Right cardiac atrium (tissue), 5 donors: ENCODE measurements at regions not wholly inside any gene's neighbourhood (a gene's known extent, or its start where the extent isn't known, plus 50 kb on each side); places are given as distances from the start of the nearest gene placed in this dataset.

Experiments
- ATAC-seq, 2 donors: fragments of 200-7000 bp; cut with Tn5 transposase; one replicate each; pipeline versions ENCODE4 v1.8.0 to v1.9.1; 2020; ENCODE audit warnings: moderate library complexity in 2 of 2, mild to moderate bottlenecking in 1 of 2
- DNase-seq, 3 donors: peaks; one replicate each; pipeline ENCODE4 v3.0.0-alpha.2; 2020
- H3K27ac ChIP-seq: one replicate; pipeline ENCODE4 v1.5.1; 2013; ENCODE audit warnings: mild to moderate bottlenecking, low read length, control low read depth, moderate library complexity
- H3K27me3 ChIP-seq: one replicate; pipeline ENCODE4 v1.6.1; 2013; ENCODE audit not compliant: control insufficient read depth, insufficient read depth
- H3K4me1 ChIP-seq: one replicate; pipeline ENCODE4 v1.6.1; 2013; ENCODE audit warnings: low read length; ENCODE audit not compliant: control insufficient read depth, insufficient read depth
- H3K4me3 ChIP-seq: one replicate; pipeline ENCODE4 v1.5.1; 2013; ENCODE audit warnings: low read length, control low read depth
- H3K9me3 ChIP-seq: one replicate; pipeline ENCODE4 v1.6.1; 2013; ENCODE audit warnings: low read length; ENCODE audit not compliant: control insufficient read depth
- WGBS: extraction: QIAGEN DNeasy Blood & Tissue Kit; methylation state at CpG from one replicate; pipeline ENCODE4 v1.1.7; 2013; 5-methylcytosine and 5-hydroxymethylcytosine counted together
- intact Hi-C, 4 donors: fragments of 100-400 bp; cut with DNase I; formaldehyde crosslinking; loops; one replicate each; pipeline versions ENCODE4 v1.11.0 to v1.14.0; 2022 to 2023
- donor health status: healthy with polysubstance abuse.
- donor health status: DM: no; HTN: yes; CAD: no.
- donor health status: DM: no; HTN: no; CAD: no.
- donor health status: DM: no; HTN: yes; CAD: no; lungs with severe emphysema.
- donor health status: DM: yes; HTN: yes; CAD: no.

- Histone ChIP-seq H3K9me3 (no peaks in the 10 kb centered on the region), H3K4me3 (no peak overlapping the region), H3K27me3 (no peaks in the 10 kb centered on the region), H3K4me1 (no peaks in the 10 kb centered on the region), H3K27ac (no peak overlapping the region)
- intact Hi-C loops, result no loop called here
- no peak for ATAC-seq
- 86% methylated on average over 1 of the region's 1 CpG for WGBS
- no peak for DNase-seq
These were observed 532.3 kb downstream of the KCNA4 start for GRCh38 chr11:29484548-29484947.

GRCh38 chr11:29483831-29484230 lies 533.0 kb downstream of the KCNA4 start:
- ATAC-seq, result no peak
- no peak for DNase-seq
- H3K4me1 ChIP-seq, result no peaks in the 10 kb centered on the region
- no peak overlapping the region for H3K27ac ChIP-seq
- no peak overlapping the region for H3K4me3 ChIP-seq
- intact Hi-C loops, result no loop called here
- no peaks in the 10 kb centered on the region for H3K27me3 ChIP-seq
- WGBS, result 82% methylated on average over 2 of the region's 2 CpGs
- H3K9me3 ChIP-seq, result no peaks in the 10 kb centered on the region

- 84% methylated on average over 4 of the region's 4 CpGs for WGBS
- Histone ChIP-seq H3K9me3 (no peaks in the 10 kb centered on the region), H3K4me1 (no peaks in the 10 kb centered on the region), H3K27me3 (no peaks in the 10 kb centered on the region), H3K27ac (no peak overlapping the region), H3K4me3 (no peak overlapping the region)
- no peak for ATAC-seq
- intact Hi-C loops, result no loop called here
- no peak for DNase-seq
These were observed 534.3 kb downstream of the KCNA4 start for GRCh38 chr11:29482510-29482909.

- intact Hi-C loops, result no loop called here
- Histone ChIP-seq H3K27ac (no peak overlapping the region), H3K27me3 (no peaks in the 10 kb centered on the region), H3K4me3 (no peak overlapping the region), H3K4me1 (no peaks in the 10 kb centered on the region), H3K9me3 (no peaks in the 10 kb centered on the region)
- DNase-seq (no peak), ATAC-seq (no peak)
- WGBS, result 36% methylated on average over 2 of the region's 2 CpGs
These were observed 535.1 kb downstream of the KCNA4 start for GRCh38 chr11:29481738-29482137.

- DNase-seq, result no peak
- intact Hi-C loops, result no loop called here
- ATAC-seq, result no peak
- no peaks in the 10 kb centered on the region for H3K4me1 ChIP-seq
- no peak overlapping the region for H3K4me3 ChIP-seq
- H3K9me3 ChIP-seq, result peaks cover 1% of the 10 kb centered on the region
- no peaks in the 10 kb centered on the region for H3K27me3 ChIP-seq
- no peak overlapping the region for H3K27ac ChIP-seq
- WGBS, result 75% methylated on average over 1 of the region's 1 CpG
These were observed 535.8 kb downstream of the KCNA4 start for GRCh38 chr11:29480981-29481380.

GRCh38 chr11:29458252-29458651 lies 558.6 kb downstream of the KCNA4 start:
- intact Hi-C loops, result no loop called here
- Histone ChIP-seq H3K27ac (no peak overlapping the region), H3K27me3 (no peaks in the 10 kb centered on the region), H3K4me3 (no peak overlapping the region), H3K9me3 (no peaks in the 10 kb centered on the region), H3K4me1 (no peaks in the 10 kb centered on the region)
- DNase-seq (no peak), ATAC-seq (no peak)
- 10% methylated on average over 1 of the region's 1 CpG for WGBS

- H3K9me3 ChIP-seq, result no peaks in the 10 kb centered on the region
- H3K27me3 ChIP-seq, result no peaks in the 10 kb centered on the region
- no peaks in the 10 kb centered on the region for H3K4me1 ChIP-seq
- H3K4me3 ChIP-seq, result no peak overlapping the region
- intact Hi-C loops, result loop anchor here in 1 of 4 donors (5.0 kb wide), 1 partner anchor 180 kb away; no protein-coding TSS in a partner anchor
- WGBS, result 35% methylated on average over 1 of the region's 1 CpG
- no peak overlapping the region for H3K27ac ChIP-seq
- ATAC-seq, result no peak
- DNase-seq, result no peak
These were observed 564.7 kb downstream of the KCNA4 start for GRCh38 chr11:29452146-29452545.

GRCh38 chr11:29449281-29450074 lies 567.4 kb downstream of the KCNA4 start:
- H3K4me1 ChIP-seq, result no peaks in the 10 kb centered on the region
- no peaks in the 10 kb centered on the region for H3K9me3 ChIP-seq
- DNase-seq (no peak), ATAC-seq (no peak)
- no peak overlapping the region for H3K27ac ChIP-seq
- H3K27me3 ChIP-seq, result no peaks in the 10 kb centered on the region
- 77% methylated on average over 2 of the region's 2 CpGs for WGBS
- no peak overlapping the region for H3K4me3 ChIP-seq
- intact Hi-C loops, result loop anchor here in 3 of 4 donors (5.0 to 10.0 kb wide), 4 partner anchors 183 to 755 kb away; no protein-coding TSS in a partner anchor

GRCh38 chr11:29448246-29448877 lies 568.5 kb downstream of the KCNA4 start:
- peak in 1 of 3 donors; percentile 9 for DNase-seq
- Histone ChIP-seq H3K9me3 (no peaks in the 10 kb centered on the region), H3K4me3 (no peak overlapping the region), H3K27ac (no peak overlapping the region), H3K27me3 (no peaks in the 10 kb centered on the region), H3K4me1 (no peaks in the 10 kb centered on the region)
- no peak for ATAC-seq
- 46% methylated on average over 3 of the region's 3 CpGs for WGBS
- intact Hi-C loops, result loop anchor here in 2 of 4 donors (10.0 kb wide), 3 partner anchors 186 to 756 kb away; no protein-coding TSS in a partner anchor

- Histone ChIP-seq H3K9me3 (no peaks in the 10 kb centered on the region), H3K4me3 (no peak overlapping the region), H3K27me3 (no peaks in the 10 kb centered on the region), H3K4me1 (no peaks in the 10 kb centered on the region), H3K27ac (no peak overlapping the region)
- intact Hi-C loops, result loop anchor here in 2 of 4 donors (10.0 kb wide), 3 partner anchors 187 to 757 kb away; no protein-coding TSS in a partner anchor
- 78% methylated on average over 1 of the region's 1 CpG for WGBS
- no peak for ATAC-seq
- DNase-seq, result no peak
These were observed 569.0 kb downstream of the KCNA4 start for GRCh38 chr11:29447821-29448220.

- WGBS, result 90% methylated on average over 7 of the region's 7 CpGs
- peak in 2 of 3 donors; percentile 11 to 25 for DNase-seq
- H3K9me3 ChIP-seq, result no peaks in the 10 kb centered on the region
- no peak overlapping the region for H3K4me3 ChIP-seq
- H3K27me3 ChIP-seq, result no peaks in the 10 kb centered on the region
- ATAC-seq, result no peak
- H3K4me1 ChIP-seq, result no peaks in the 10 kb centered on the region
- intact Hi-C loops, result loop anchor here in 2 of 4 donors (10.0 kb wide), 3 partner anchors 189 to 759 kb away; no protein-coding TSS in a partner anchor
- H3K27ac ChIP-seq, result no peak overlapping the region
These were observed 570.7 kb downstream of the KCNA4 start for GRCh38 chr11:29446132-29446531.
